T-helper 1 cell treated with Interleukin-12 subunit alpha and Interleukin-12 subunit beta and Interleukin-4 antibody, amounts not matched to agents 30 ng/mL and 1 ng/mL, for 36 hours (primary cell): ENCODE measurements at regions not wholly inside any gene's neighbourhood (a gene's known extent, or its start where the extent isn't known, plus 50 kb on each side); places are given as distances from the start of the nearest gene placed in this dataset.

Experiments used
- intact Hi-C: fragments of 100-400 bp; cut with micrococcal nuclease; formaldehyde crosslinking; loops from one replicate; pipeline ENCODE4 v1.15.1; 2024

DNA sequence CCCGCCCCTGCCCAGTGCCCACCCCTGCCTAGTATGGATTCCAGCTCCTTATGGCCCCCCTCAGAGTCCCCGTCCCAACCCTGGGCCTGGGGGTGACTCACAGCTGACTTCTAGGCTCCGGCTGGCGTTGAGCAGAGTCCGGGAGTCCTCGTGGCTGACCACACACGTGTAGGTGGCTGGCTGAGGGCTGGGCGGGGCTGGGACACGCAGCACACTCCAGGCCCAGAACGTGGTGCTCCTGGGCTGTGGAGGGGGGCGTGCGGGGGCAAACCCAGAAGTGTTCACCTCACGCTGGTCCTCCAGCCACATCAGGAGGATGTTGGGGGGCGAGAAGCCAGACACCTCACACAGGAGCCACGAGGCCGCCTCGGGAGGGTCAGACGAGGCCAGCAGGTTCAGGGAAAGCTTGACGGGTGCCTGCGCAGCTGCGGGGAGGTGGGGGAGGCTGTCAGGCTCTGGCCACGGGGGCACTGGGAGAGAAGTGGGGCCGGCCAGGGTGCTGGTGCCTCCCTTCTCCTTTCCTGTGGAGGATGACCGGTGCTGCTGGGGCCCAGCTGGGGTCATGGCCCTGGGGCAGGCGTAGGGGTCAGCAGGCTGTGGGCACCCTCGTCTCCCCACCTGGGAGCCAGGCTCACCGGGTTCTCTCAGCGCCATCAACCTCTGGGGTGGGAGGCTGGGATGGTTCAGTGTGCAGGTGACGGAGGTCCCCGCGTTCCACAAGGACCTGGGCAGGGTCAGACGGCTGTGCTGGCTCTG lies 314.1 kb downstream of the TMEM121 start:
- intact Hi-C loops, result no loop called here

DNA sequence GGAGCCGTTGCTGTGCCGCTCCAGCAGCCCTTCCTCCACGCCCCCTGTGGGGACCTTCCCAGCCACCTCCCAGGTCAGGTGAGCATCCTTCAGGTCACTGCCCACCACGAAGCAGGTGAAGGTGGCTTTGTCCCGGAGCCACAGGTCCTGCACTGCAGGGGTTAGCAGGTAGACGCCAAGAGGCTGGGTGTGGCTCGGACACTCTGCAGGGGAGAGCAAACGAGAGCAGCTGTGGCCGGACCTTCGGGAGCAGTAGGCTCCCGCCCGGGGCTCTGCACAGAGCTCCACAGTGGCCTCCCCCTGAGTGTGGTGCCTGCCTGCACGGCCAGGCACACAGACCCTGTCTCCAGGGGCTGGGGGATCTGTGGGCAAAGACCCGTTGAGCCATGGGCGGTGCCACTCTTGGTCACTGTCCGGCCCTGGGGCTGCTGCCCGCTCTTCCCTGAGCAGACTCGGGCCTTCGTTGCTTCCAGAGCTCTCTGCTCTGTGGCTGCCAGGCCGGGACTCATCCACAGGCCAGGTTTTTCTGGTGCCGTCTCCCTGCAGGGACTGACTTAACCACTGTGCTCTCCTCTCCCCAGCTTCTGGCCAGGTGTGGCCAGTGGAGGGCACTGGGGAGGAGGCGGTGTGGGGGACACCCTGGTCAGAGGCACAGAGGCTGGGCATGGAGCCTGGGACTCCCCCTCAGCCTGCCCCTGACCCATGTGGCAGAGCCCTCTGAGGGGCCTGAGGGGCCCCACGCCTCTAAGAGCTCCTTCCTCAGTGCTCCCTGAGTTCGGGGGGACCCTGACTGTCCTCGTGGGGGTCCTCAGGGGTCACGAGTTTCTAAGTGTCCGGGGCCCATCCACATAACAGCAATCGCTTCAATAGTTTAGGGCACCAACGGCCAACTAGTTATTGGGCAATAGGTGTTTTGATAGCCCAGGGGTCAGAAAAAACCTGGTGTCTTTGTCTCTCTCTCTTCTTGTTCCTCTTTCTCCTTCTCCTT lies 314.9 kb downstream of the TMEM121 start:
- intact Hi-C loops, result no loop called here

DNA sequence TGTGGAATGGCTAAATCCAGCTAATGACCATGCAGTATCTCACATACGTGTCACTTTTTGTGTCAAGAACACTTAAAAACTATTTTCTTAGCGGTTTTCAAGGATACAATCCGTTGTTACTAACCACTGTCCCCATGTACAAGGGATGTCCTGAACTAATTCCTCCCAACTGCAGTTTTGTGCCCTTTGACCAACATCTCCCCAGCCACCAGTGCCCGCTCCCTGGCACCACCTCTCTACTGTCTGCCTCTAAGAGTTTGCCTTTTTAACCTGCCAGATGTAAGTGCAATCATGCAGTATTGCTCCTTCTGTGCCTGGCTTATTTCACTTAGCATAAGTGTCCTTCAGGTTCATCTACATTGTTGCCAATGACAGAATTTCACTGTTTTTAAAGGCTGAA lies 315.7 kb downstream of the TMEM121 start:
- intact Hi-C loops, result no loop called here

DNA sequence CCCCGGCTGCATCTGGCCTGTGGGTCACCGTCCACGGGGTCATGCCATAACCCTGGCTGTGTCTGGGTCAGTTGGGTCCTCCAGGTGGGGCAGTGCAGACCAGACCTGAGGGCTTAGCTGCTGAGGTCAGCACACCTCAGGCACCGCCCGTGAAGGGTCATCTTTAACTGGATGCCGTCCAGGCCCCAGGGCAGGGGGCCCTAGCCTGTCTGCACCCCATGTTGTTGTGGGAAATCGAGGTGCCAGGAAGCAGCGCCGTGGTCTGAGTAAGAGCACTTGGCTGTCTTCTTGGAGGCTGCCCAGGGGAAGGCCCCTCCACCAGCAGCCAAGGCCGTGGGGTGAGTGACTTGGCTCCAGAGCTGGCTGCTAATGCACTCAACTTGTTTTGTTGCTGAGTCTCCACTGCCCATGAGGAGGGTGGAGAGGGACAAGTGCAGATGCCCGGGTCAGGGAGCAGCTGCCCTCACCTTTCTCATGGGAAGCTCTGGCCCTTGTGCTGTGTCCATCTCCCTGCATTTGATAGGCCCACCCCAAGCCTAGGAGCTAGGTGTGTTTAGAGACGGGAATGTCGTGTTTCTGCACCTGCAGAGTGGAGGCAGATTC lies 317.2 kb downstream of the TMEM121 start:
- intact Hi-C loops, result no loop called here

DNA sequence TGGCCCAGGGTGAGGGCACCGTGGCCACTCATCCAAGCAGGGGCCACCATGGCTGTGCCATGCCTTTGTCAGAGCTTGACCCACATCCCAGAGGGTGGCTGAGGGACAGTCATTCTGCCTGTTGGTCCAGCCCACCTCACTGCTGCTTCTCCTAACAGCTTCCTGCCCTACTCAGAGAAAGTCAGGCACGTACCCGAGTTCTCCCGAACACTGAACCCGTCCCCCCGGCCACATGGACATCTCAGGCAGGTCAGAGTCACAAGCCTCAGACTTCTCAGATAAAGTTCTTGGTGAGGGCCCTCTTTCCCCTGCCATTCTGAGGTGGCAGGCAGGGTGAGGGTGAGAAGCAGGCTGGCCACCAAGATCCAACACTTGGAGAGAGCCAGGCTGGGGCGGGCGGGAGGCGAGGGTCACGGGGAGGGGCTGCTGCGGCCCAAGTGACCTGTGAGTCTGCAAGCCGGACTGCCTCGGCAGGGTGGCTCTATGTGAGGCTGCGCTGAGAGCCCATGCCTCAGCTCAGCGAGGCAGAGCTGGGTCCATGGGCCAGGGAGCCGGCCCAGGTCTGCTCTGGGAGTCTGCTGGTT lies 317.8 kb downstream of the TMEM121 start:
- intact Hi-C loops, result no loop called here

DNA sequence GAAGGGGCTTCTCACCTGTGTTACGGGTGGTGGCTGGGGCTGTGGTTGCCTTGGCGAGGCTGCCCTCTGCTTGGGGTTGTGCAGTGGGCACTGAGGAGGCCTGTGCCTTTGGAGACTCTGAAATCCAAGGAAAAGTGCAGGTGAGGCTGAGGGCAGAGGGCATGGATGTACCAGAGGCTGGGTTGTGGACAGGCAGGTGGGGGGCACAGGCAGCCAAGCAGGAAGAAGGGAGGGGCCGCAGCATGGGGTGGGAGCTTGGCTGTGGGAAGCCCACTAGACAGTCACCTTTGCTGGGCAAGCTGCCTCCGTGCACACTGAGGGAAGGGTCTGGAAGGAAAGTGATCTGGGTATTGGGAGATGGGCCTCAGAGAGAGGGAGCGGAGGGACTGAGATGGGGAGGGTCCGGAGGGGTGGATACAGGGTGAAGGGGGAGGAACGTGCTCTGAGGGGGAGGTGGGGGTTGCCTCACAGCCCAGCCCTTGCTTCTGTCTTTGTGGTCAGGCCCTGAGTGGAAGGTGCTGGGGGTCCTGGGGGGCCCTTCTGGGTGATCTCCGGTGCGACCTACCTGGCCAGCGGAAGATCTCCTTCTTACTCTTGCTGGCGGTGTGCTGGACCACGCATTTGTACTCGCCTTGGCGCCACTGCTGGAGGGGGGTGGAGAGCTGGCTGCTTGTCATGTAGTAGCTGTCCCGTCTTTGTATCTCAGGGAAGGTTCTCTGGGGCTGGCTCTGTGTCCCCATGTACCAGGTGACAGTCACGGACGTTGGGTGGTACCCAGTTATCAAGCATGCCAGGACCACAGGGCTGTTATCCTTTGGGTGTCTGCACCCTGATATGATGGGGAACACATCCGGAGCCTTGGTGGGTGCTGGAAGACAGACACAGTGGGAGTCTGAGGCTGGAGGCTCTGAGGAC lies 318.7 kb downstream of the TMEM121 start:
- intact Hi-C loops, result no loop called here

DNA sequence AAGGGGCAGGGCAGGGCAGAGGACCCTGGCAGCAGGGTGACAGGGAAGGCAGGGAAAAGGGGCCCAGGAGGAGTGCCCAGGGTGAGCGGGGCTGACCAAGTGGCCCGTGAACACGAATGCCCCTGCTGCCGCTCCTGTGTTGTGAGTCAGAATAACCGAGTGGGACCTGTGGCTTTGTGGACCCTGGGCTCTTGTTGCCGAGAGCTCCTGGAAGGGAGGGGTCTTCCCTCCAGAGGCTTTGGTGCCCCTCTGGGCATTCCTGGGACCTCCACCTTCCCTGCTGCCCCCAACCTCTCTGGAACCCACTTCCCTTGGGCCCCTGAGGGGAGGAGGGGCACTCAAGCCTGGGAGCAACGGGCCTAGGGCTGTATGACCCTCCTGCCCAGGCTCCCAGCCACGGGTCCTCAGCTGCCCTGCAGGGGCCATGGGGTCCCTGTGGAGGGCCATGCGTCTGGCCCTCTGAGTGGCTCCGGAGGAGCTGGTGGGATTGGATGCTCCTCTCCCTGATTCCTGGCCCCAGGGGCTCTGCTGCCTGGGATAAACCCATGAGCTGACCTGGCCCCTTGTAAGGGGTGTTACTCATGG lies 319.4 kb downstream of the TMEM121 start:
- intact Hi-C loops, result no loop called here

DNA sequence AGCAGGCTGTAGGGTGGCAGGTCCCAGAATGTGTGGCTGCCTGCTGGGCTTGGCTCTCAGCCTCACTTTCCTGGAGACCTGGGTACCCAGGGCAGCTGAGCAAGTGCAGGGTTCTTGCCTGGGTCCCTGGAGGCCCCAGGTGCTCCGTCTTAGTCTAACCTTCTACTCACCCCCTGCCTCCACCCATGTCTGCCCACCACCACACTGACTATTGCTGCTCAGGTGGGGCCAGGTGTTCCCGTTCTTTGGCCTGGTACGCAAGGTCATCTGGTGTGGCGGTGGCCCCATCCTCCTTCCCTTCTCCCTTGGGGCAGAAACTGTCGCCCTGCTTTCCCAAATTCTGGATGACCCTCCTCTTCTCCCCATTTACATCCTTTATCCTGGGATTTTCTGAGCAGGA lies 319.9 kb downstream of the TMEM121 start:
- intact Hi-C loops, result no loop called here

DNA sequence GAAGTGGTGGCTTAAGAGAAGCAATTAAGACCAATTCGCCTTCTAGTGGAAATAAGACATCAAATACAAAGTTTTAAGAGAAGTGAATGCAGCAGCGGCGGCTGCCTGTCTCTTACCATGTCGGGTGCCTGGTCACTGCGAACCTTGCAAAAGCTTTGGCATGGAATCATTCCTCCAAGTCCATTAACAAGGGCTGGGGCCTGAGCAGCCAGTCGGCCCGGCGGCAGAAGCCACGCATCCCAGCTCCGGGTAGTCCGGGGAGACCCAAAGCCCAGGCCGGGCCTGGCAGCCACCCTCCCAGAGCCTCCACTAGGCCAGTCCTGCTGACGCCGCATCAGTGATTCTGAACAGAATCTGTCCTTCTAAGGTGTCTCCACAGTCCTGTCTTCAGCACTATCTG lies 321.0 kb downstream of the TMEM121 start:
- intact Hi-C loops, result no loop called here

DNA sequence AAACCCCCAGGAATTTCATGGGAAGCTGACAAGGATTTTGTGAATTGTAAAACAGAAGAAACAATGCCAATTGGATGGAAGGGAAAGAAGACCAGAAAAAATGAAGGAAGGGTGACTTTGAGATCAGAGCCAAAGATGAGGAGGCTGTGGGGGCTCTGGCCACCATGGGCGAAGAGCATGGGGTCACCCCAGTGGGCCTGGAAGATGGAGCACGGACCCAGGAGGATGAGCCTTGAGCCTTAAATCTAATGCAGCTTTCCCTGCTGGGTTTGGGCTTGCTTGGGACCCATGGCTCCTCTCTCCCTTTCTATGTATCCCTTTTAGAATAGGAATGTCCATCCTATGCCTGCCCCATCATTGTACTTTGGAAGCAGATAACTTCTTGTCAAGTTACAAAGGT lies 322.2 kb downstream of the TMEM121 start:
- intact Hi-C loops, result no loop called here

DNA sequence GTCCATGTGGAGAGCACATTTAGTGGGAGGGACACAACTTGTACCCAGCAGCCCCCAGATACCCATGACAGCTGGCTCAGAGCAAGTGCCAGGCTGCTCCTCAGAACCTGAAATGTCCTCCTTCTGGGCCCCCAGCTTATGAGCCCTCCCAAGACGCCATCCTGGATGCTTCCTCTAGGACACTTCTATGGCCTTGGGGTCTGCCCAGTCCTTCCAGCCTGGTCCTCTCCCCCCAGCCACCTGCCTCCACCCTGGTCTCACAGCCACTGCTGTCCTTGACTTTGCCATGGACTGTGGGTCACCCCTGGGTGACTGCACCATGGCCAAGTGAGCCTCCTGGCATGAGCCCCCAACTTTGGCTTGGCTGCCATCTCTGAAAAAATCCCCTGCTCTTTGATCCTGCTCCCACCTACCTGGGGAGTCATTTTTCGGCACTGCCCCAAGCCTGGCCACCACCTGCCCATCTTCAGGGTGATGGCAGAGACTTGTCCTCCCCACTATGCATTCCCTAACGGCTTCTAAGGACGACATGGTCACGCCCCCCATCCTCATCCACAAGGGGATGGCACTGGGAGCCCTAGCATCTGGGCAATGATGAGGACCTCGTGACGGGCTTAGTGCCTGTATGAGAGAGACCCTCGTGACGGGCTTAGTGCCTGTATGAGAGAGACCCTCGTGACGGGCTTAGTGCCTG lies 323.7 kb downstream of the TMEM121 start:
- intact Hi-C loops, result no loop called here

DNA sequence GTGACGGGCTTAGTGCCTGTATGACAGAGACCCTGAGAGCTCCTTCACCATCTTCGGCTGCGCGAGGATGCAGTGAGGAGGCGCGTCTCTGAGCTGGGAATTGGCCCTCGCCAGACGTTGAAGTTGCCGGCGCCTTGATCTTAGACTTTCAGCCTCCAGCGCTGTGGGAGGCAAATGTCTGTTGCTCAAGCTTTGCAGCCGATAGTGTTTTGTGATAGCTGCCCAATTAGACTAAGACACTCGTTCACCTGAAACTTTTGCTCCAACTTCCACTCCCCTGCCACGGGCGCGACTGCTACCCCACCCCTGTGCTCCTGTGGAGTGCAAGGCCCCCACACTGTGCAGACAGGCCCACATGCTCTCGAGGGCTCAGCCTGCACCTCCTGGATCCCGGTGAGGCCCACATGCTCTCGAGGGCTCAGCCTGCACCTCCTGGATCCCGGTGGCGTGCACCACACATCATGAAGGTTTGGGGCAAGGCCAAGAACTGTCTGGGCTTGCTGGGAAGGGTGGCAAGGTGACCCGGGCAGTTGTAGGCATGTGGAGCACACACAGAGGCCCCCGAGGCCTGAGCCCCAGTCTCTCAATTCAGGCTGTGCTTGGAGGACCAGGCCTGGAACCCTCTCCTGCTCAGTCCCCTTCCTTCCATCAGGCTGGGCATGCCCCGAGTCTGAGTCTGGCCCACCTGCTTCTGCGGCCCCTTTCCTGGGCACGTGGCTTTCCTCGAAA lies 324.6 kb downstream of the TMEM121 start:
- intact Hi-C loops, result no loop called here

DNA sequence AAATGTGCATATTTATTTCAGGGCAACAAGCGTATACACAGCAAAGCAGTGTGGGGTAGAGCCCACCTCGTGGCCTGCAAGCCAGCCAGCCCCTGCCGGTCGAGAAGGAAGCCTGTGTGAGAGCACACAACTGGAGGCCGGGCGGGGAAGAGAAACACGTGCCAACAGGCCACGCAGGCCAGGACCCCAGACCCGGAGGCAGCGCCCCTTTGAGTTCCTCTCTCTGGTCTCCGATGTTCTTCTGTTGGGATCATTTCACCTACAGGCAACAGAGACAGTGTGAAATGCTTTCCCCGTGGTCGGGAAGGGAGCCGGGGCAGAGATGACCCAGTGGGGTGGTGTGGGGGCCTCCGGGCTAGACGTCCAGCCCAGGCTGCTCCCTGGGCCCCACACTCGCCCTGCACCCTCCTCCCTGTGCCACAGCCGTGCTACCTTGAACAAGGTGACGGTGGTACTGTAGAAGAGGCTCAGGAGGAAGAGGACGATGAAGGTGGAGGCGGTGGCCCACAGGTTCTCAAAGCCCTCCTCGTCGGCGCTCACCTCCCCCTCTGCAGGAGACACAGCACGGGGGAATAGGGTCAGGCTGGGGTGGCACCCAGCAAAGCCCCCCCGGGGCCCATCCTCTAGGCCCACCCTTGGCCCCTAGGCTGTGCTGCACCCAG lies 325.5 kb downstream of the TMEM121 start:
- intact Hi-C loops, result no loop called here

DNA sequence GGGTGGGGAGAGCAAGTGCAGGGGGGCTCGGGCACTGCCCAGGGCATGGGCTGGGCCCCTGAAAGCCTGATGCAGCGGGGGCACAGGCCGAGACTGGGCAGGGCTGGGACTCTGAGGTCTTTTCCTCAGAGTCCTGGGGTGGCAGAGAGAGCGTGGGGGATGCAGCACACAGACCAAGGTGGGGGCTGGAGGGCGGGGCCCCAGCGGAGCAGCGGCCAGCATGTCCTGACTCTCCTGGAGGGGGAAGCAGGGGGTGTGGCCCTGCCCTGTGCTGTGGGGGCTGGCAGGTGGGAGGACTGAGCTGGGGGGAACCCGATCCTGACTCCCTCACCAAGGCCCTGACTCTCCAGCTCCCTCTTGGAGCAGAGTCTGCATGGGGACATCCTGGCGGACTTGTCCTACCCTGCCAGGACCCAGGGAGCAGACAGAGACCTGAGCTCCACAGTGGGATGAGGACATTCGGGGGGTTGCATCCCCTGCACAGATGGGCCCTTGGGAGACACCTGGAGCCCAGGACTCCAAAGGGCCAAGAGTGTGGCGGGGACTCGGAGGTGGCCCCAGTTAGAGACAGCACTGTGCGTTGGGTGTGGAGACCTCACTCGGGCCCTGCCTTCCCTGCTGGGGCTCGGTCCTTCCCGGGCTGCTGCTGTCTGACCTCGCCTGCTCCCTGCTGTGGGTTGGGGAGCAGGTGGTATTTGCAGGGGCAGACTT lies 326.1 kb downstream of the TMEM121 start:
- intact Hi-C loops, result no loop called here

DNA sequence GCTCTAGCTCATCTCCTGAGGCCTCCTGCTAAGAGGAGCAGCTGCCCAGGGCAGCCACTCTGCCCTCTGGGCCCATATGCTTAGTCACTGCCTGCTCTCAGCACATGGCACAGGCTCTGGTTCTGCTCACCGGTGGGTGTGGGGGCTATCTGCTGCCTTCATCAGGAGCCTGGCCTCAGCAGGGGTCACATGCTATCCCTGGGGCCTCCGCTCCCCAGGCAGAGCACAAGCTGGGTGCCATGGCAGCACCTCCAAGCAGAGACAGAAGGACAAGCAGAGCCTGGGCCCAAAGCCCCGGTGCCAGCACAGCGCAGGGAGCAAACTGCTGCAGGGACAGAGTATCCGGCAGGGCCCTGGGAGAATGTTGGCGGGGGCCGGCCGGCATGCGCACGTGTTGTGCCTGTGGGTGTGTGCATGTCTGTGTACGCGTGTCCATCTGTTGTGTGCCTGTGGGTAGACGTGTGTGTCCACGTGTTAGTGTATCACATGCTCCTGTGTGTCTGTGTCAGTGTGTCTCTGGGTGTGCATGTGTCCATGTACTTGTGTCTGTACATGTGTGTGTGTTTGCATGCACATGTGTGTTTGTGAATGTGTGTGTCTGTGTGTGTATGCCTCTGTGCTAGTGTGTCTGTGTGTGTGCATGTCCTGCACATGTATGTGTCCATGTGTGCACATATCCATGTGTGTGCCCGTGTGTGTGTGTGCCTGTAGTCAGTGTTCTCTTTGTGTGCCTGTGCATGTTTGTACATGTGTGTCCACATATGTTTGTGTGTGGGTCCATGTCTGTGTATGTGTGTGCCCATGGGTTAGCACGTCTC lies 326.9 kb downstream of the TMEM121 start:
- intact Hi-C loops, result no loop called here

DNA sequence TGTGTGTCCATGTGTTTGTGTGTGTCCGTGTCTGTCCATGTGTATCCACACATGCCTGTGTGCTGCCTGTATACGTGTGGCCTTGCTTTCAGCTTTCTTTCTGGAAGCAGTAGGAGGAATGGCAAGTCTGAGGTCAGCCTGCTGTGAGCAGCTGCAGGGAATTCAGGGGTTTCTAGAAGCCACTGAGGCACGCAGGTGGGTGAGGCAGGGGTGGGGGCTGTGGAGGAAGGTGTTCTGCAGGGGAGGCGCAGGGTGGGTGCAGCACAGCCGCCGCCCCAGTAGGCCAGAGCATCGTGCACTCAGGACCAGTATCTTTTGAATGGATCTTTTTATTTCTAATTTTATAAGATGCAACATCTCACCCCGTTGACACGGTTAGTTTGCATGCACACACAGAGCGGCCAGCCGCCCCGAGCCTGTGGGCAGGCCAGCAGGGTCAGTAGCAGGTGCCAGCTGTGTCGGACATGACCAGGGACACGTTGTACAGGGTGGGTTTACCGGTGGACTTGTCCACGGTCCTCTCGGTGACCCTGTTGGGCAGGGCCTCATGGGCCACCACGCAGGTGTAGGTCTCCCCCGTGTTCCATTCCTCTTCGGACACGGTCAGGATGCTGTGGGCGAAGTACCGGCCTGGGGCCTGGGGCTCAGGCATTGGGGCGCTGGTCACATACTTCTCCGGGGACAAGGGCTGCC lies 327.7 kb downstream of the TMEM121 start:
- intact Hi-C loops, result no loop called here
